NCI-H526 (cell line): ENCODE measurements at regions not wholly inside any gene's neighbourhood (a gene's known extent, or its start where the extent isn't known, plus 50 kb on each side); places are given as distances from the start of the nearest gene placed in this dataset.

Experiments
- DNase-seq, 2 experiments: peaks; one replicate each; lab custom pipeline; 2025; lab: John Stamatoyannopoulos, UW

DNA sequence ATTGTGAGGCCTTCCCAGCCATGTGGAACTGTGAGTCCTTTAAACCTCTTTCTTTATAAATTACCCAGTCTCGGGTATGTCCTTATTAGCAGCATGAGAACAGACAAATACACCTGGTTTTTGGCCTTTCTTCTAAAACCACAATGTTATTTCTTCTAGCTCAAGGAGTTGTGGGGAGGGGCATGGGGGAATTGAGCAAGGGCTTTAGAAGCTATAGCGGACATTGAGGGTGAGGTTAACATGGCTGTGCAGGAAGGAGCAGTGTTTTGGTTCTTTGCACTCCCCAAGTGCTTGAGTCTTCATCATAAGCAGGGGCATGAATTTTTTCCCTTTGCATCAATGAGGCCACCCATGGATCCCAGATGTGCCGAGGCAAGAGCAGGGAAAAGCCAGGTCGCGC is 86.8 kb downstream of the SPRING1 start:
- no peak for DNase-seq

DNA sequence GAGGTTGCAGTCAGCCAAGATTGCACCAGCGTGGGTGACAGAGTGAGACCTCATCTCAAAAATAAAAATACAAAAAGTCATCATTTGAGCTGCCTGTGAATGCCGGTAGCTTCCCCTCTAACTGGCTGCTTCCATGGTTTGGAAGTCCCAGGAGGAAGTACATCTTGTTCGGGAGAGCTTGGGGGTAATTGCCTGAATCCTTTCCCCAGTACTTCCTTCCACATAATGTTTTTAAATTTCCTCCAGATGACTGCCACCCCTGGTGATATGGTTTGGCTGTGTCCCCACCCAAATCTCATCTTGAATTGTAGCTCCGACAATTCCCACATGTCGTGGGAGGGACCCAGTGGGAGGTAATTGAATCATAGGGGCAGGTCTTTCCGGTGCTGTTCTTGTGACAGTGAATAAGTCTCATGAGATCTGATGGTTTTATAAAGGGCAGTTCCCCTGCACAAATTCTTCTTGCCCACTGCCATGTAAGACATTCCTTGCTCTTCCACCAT is 87.2 kb downstream of the SPRING1 start:
- no peak for DNase-seq

DNA sequence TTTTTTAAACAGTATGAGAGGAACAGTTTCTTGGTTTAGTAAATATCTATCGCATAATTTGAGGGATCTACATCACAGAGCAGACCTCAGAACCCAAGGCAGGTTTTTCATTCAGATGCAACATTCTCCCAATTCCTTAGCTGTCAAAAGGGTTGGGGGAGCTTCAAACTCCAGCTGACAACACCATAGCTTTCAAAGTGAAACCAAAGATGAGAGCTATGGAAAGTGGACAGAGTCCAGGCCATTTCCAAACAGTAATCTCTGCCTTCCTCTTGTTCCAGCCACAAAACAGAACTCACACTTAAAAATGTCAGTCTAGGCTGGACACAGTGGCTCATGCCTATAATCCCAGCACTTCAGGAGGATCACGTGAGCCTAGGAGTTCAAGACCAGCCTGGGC is 87.8 kb downstream of the SPRING1 start:
- DNase-seq: no peak

DNA sequence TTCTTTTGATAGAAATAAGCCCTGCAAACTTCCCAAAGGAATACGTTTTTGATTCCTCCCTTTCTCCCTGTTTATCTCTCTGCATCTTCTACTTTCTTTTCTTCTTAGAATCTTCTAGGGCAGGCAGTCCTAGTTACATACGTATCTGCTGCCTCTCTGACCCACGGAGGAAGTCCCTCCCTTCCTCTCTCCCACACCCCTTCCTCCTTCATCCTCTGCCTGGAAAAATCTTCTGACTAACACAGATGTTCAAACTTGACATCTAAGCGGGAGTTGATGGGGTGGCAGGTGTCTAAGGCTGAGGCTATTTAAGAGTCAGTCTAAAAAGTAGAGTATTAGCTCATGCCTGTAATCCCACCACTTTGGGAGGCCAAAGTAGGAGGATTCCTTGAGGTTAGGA is 88.6 kb downstream of the MAP1LC3B2 start:
- DNase-seq: no peak

- no peak for DNase-seq
These were observed 87.7 kb downstream of the MAP1LC3B2 start for GRCh38 chr12:116646901-116647300.

DNA sequence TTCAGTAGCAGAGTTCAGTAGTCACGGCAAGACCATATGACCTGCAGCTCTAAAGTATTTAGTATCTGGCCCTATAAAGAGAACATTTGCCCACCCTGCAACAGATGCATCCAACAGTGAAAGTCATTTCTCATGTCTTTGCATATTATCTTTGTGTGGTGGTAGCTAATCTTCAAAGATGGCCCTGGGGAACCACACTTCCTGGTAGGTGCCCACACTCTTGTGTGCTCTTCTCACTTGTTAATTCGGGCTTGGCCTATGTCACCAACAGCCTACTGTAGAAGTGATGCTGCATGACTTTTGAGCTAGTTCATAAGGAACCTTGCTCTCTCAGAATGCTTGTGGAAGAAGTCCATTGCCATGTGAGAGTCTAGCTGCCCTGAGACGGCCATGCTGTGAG is 85.6 kb downstream of the MAP1LC3B2 start:
- no peak for DNase-seq

- peak in 1 of 2 experiments; percentile 7 for DNase-seq
These were observed 83.5 kb downstream of the MAP1LC3B2 start for GRCh38 chr12:116642683-116643082.

DNA sequence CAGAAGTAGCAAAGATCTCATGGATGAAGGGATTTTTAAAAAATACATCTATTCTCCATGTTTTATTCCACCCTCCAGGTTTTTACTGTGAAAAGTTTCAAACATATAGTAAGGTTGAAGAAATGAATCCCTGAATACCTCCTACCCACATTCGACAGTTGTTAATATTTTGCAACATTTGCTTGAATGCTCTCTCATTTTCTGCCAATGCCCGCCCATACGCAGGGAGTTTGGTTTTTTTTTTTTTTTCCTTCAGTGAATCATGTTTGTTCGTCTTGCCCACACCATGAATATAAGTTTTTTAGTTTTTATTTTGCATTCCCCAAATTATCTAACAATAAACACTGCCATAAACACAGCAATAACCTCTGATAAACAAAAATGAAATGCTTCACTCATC is 82.9 kb downstream of the MAP1LC3B2 start:
- no peak for DNase-seq

GRCh38 chr12:116640281-116640680 is 81.1 kb downstream of the MAP1LC3B2 start:
- no peak for DNase-seq

GRCh38 chr12:116639765-116640164 is 80.6 kb downstream of the MAP1LC3B2 start:
- no peak for DNase-seq

DNA sequence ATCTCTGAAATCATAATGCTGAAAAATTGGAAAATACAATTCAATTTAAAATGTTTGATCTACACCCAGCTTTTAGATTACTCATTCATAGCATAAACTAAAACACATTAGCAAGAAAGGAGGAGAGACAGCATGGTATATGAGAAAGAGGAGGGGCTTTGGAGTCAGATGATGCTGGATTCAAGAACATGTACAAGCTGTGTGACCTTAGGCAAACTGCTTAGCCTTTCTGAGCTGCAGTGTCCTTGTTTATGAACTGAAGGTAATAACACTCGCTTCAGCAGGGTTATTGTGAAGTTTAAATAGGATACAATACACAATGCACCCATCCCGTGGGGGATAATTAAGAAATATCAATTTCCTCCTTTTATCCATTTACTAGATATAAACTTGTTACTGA is 79.2 kb downstream of the MAP1LC3B2 start:
- DNase-seq: no peak

GRCh38 chr12:116637589-116638150 is 78.5 kb downstream of the MAP1LC3B2 start:
- DNase-seq: no peak

GRCh38 chr12:116636608-116637519 is 77.7 kb downstream of the MAP1LC3B2 start:
- no peak for DNase-seq

- DNase-seq: peak in 1 of 2 experiments; percentile 20
These were observed 76.3 kb downstream of the MAP1LC3B2 start for GRCh38 chr12:116635487-116635886.

- DNase-seq: no peak
These were observed 74.3 kb downstream of the MAP1LC3B2 start for GRCh38 chr12:116633476-116633875.

- peak; percentile 61 to 70 for DNase-seq
These were observed 72.4 kb downstream of the MAP1LC3B2 start for GRCh38 chr12:116631619-116632018.

- no peak for DNase-seq
These were observed 71.6 kb downstream of the MAP1LC3B2 start for GRCh38 chr12:116630762-116631161.

- DNase-seq: no peak
These were observed 70.3 kb downstream of the MAP1LC3B2 start for GRCh38 chr12:116629480-116629879.

GRCh38 chr12:116628989-116629388 is 69.8 kb downstream of the MAP1LC3B2 start:
- no peak for DNase-seq

- no peak for DNase-seq
These were observed 69.2 kb downstream of the MAP1LC3B2 start for GRCh38 chr12:116628450-116628793.
